GM19438 (cell line): ENCODE measurements at regions not wholly inside any gene's neighbourhood (a gene's known extent, or its start where the extent isn't known, plus 50 kb on each side); places are given as distances from the start of the nearest gene placed in this dataset.
"Not testable (repeated sequence)": the region's sequence is repeated elsewhere in the genome, so short reads cannot be mapped to it uniquely, and the experiment has no call there.

Source experiments
- ATAC-seq: cut with Tn5 transposase; IDR thresholded peaks from one replicate; pipeline ENCODE4 v1.9.1; 2021; ENCODE audit warnings: low read depth; ENCODE audit not compliant: unreplicated experiment

DNA sequence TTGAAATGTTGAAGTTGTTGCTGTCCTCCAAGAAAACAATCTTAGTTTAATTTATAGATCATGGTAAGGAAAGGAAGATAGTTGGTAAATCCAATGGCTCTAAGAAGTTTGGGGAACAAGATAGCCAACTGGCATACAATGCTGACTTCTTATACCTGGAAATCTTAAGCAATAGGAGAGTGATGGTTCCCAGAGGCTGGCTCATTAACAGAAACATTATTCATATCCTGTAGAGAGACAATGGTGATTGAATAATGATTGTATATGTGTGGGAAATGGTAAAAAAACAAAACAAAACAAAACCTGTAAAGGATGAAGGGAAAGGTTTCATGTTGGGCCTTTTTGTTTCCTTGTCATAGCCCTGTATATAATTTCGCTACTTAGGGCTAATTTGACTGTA lies 174.9 kb upstream of the CTSO start:
- ATAC-seq: no peak

DNA sequence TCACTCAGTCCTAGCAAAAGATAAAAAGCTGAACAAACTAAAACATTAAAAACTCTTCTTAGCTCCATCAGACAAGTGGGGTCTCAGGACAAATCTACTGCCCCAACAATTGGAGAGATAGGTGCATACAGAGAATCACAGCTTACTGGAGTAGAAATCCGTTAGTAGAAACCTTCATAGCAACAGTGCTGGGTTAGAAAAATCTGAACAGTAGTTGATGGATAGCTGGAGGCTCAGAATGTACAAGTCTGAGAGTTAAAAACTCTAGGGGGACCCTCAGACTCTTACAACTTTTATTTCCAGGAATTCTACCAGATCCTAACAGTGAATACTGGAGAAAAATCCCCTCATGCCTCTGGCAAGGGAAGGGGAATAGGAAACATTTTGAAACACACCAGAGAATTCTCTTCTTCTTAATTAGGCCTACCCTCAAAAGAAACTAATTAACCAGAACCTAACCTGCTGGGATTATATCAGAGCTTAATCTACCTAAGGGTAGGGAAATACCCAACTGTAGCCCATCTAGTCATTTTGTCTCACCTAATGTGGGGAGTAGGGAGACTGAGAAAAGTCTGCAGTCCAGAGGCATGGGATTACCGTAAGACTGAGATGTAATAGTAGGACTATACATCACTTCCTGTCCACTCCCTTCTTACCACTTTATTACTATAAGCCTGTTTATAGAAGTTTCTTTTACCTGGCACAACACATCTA lies 165.0 kb upstream of the CTSO start:
- ATAC-seq: no peak

GRCh38 chr4:156117743-156118142 lies 164.1 kb upstream of the CTSO start:
- no peak for ATAC-seq

DNA sequence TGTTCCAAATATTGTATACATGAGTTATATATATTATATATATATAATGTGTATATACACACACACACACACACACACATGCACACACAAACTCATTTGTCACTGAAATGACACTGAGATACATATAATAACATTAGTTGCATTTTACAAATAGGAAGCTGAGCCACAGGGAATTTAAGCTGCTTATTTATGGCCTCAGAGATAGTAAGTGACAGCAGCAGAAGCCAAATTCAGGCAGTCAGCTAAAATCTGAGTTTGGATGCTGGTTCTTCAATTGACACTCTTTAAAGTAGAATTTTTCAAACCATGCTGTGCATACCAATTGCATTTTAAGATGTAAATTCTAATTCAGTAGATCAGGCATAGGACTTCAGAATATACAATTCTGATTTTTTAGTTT lies 163.3 kb upstream of the CTSO start:
- ATAC-seq: no peak

DNA sequence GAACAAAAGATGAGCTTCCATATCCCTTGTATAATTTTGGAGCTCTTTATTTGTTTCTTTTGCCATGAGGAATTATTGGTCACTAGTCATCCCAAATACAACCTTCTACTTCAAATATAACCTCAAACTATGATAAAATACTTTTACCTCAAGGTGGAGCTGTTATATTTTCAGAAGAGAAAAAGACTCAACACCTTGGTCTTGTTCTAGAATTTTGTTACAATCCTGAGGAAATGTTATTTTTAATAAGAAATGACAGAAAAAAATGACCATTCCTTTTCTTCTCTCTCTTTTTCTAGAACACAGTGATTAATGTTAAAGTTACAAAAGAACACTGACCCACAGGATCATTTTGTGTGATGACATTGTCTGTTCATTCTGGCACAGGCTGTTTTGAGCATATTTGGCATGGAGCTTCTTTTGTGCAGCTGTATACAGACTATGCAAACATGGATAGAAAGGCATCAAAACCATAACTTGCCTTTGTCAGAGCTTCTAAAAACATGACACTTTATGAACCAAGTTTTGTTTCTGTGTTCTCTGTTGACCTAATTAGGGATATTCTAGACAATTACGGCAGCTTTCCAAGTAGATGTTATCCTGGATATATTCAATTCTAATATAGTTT lies 159.6 kb upstream of the CTSO start:
- no peak for ATAC-seq

DNA sequence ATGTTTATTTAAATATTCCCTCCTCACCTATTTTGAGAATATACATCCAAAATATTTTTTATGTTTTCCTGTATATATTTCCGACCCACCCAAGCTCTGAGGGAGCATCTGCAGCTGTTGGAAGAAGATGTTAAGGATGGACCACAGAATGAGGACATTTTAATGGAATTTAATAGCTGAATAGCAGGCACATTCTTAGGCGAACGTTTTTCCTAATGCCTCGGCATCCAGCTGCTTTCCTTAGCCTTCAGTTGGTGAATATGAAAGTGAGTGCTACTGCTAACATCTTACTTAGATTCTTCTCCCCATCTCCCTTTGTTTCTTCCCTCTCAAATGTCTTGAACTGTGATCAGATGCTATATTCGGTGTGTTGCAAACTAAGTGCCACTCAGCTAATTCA lies 158.0 kb upstream of the CTSO start:
- no peak for ATAC-seq

DNA sequence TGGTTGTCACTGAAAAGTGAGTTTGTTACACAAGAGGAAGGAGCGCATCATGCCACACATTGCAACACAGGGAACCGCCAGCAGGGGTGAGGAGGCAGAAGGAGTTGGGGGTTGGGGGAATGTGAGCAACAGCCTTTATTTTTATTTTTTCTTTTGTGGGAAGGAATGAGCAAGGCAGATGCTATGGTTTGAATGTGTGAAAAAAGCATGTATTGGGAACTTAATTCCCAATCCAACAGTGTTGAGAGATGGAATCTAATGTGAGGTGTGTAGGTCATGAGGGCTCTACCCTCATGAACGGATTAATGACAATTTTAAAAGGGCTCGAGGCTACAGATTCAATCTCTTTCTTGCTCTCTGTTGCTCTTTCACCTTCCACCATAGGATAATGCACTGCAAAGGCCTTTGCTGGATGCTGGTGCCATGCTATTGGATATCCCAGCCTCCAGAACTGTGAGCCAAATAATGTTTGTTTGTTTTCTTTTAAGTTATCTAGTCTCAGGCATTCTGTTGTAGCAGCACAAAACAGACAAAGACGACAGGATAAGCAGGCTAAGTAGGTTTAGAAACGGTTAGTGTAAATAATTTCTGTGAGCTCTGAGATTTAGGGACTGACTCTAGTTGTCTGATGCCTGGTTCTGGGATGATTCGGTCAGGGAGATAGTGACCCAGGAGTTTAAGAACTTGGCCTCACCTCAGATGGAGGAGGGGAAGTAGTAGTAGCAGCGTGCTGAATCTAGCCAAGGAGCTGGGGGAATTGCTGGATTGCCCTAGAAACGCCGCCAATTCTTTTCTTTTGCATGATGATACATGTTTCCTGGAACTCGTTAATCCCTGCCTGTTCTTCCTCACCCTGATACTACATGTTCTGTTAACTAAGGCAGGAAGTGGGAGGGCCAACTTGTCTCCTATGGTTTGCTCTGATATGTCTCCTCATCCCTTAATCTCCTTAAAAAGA lies 156.6 kb upstream of the CTSO start:
- ATAC-seq: no peak

DNA sequence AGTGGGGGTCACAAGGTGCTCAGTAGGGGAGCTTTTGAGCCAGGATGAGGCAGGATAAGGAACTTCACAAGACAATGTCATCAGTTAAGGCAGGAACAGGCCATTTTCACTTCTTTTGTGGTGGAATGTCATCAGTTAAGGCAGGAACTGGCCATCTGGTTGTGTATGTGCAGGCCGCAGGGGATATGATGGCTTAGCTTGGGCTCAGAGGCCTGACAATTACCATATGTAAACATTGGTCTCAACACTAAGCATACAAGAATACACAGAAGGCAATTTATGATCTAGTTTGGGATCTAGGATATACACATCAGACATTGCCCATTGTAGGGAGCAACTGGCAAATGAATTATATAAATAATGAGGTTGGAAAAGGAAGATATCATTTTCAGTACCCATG lies 155.4 kb upstream of the CTSO start:
- not testable (repeated sequence) for ATAC-seq

DNA sequence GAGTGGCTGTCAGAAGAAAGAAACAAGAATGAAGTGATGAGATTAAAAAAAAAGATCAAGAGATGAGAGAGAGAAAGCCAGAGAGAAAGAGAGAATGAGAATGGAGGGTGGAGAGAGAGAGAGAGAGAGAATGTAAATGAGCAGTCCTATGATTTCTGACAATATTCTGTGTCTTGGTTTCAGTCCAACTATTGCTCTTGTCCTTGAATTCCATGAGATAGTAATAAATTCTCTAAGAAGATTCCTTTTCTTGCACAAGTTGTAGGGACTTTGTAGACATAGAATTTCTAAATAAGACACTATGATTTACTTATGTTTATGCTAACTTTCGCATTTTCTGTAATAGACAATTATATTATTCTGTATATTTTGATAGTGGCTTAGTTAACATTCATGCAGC lies 149.6 kb upstream of the CTSO start:
- ATAC-seq: no peak

- ATAC-seq: no peak
Measured at GRCh38 chr4:156102411-156102810, 148.7 kb upstream of the CTSO start.

DNA sequence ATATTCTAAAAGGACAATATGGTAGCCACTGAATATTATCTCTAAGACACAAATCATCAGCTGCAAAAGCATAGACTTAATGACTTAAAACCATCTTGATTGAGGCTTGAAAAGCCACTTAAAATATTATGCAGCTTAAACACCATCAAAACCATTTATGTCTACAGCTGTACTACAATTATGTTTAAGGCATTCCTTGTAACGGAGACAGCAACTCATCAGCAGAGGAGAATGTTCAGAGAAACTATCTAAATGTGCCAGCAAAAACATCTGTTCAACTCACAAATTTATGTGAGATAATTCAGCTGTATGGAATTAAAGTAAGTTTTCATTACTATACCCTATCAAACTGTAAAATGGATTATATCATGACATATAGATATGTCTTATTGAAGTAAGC lies 147.9 kb upstream of the CTSO start:
- ATAC-seq: no peak

- ATAC-seq: no peak
Measured at GRCh38 chr4:156100651-156101050, 147.0 kb upstream of the CTSO start.

- no peak for ATAC-seq
Measured at GRCh38 chr4:156098805-156099204, 145.1 kb upstream of the CTSO start.

GRCh38 chr4:156085100-156085499 lies 131.4 kb upstream of the CTSO start:
- no peak for ATAC-seq

- ATAC-seq: no peak
Measured at GRCh38 chr4:156084373-156084772, 130.7 kb upstream of the CTSO start.

- ATAC-seq: no peak
Measured at GRCh38 chr4:156073976-156074375, 120.3 kb upstream of the CTSO start.

DNA sequence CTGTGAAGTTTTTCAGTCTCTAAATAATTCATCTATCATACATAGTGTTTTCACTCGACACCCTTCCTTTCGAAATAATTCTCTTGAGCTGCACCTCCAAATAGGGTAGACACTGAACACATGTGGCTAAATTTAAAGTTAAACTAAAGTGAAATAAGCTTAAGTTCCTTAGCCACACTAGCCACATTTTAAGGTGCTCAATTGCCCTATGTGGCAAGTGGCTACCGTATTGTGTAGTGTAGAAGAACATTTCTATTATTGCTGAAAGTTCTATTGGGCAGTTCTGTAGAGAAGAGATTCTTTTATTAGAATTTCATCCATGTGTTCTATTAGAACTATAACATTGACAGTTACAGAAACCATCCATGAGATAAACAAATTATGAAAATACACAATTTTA lies 107.0 kb upstream of the CTSO start:
- ATAC-seq: no peak

GRCh38 chr4:156053174-156053573 lies 99.5 kb upstream of the CTSO start:
- ATAC-seq: no peak

DNA sequence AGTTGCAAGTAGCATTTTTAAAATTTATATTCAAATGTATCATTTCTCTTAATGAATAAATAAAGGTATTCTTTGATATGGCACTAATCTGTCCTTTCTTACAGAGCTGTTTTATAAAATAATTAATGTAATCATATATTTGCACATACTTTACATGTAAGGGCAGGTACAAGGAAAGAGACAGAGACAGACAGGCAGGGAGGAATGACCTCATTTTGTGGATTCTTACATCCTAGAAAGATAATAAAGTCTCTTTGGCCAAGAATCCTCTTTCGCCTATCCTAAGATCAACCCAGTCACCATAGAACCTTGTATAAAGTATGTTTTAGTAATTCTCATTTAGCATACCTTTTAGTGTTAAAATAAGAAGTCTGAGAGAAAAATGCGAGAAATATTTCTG lies 98.5 kb upstream of the CTSO start:
- no peak for ATAC-seq

DNA sequence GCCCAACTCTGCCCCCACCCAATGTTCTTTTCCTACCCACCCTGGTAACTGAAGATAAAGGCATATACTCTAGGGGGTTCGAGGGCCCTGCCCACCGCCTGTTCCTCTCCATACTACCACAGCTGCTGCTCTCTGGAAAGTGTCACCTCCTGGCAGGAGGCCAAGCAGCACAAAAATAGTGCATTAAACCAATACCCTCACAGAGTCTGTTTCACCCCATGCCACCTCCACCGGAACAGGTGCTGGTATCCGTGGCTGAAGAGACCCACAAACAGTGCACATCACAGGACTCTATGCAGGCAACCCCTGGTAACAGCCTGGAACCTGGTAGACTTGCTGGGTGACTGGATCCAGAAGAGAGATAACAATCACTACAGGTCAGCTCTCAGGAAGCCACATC lies 85.1 kb upstream of the CTSO start:
- ATAC-seq: no peak

DNA sequence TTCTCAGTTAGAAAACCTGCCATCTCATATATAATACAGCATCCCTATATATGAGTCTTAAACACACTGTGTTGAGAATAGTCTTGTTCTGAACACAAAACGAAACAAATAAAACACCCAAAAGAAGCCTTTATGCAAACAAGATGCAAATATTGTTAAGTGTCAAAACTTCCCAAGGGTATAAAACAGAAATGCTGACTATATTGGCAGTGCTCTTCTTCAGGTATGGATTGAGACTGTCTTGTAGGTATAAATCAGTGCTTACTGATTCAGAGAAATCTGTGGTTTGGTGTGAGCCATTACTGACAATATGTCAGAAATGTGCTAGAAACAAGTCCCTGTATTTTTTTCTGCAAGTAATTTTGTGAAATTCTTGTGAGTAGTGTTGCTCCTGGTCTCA lies 82.8 kb upstream of the CTSO start:
- ATAC-seq: no peak
